ENCODE measurements at regions not wholly inside any gene's neighbourhood (a gene's known extent, or its start where the extent isn't known, plus 50 kb on each side); places are given as distances from the start of the nearest gene placed in this dataset.

DNA sequence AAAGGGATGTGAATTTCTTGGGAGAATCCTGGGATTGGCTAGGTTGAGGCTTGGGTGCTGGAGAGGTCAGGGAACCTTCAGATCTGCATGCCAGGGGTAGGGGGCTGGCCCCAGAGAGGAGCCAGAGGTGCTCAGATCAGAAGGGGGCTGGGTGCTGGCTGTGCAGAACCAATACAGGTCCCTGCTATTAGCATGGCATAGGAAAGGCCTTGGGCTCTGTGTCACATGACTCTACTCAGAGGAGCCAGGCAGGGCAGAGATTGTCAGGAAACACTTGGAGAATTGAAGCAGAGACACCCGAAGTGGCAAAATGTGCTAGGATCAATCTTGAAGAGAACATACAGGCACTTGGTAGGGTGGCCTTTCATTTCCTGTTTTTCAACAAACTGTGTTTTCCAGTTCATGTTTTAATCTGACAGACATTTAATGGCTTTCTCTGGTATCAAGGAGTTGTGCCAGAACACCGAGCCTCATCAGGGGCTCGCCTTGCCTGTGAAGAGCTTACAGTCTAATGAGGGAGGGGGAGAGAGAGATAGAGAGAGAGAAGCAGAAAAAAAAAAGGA lies 498.9 kb downstream of the RPS24 start:
- no peak for TF ChIP-seq POLR2A (IDR thresholded peaks at IDR 0.05)
- TF ChIP-seq, protein P1, sequence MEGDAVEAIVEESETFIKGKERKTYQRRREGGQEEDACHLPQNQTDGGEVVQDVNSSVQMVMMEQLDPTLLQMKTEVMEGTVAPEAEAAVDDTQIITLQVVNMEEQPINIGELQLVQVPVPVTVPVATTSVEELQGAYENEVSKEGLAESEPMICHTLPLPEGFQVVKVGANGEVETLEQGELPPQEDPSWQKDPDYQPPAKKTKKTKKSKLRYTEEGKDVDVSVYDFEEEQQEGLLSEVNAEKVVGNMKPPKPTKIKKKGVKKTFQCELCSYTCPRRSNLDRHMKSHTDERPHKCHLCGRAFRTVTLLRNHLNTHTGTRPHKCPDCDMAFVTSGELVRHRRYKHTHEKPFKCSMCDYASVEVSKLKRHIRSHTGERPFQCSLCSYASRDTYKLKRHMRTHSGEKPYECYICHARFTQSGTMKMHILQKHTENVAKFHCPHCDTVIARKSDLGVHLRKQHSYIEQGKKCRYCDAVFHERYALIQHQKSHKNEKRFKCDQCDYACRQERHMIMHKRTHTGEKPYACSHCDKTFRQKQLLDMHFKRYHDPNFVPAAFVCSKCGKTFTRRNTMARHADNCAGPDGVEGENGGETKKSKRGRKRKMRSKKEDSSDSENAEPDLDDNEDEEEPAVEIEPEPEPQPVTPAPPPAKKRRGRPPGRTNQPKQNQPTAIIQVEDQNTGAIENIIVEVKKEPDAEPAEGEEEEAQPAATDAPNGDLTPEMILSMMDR (IDR thresholded peaks at IDR 0.05): no peak

Data from suprapubic skin (tissue), 3 donors.